HG02938 (cell line): ENCODE measurements at regions not wholly inside any gene's neighbourhood (a gene's known extent, or its start where the extent isn't known, plus 50 kb on each side); places are given as distances from the start of the nearest gene placed in this dataset.
A peak's percentile ranks its signal among the peaks of the same experiment; 100 is the strongest.
"Not testable (repeated sequence)": the region's sequence is repeated elsewhere in the genome, so short reads cannot be mapped to it uniquely, and the experiment has no call there.

ENCODE experiments used
- ATAC-seq: cut with Tn5 transposase; IDR thresholded peaks from one replicate; pipeline ENCODE4 v1.9.1; 2021; ENCODE audit warnings: mild to moderate bottlenecking, moderate library complexity; ENCODE audit not compliant: unreplicated experiment

GRCh38 chr3:161689584-161690298 lies 193.1 kb downstream of the OTOL1 start:
- no peak for ATAC-seq

- ATAC-seq = no peak
These were observed 193.7 kb downstream of the OTOL1 start for GRCh38 chr3:161690299-161690620.

DNA sequence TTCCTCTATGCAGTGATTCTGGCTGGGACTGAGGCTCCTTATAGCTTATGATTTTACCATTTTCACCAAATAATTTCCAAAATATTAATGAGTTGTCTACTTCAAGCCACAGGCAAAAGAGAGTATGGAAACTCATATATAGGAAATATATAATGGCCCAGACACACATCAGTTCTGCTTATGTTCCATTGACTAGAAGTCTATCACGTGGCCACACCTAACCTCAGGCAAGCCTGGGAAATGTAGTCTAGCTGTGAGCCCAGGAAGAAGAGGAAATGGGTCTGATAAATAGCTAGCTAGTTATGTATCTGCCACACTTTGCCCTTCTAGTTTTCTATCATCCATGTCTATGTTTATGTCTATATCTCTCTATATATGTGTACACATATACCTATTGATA lies 195.1 kb downstream of the OTOL1 start:
- no peak for ATAC-seq

- ATAC-seq = peak; percentile 87
These were observed 198.3 kb downstream of the OTOL1 start for GRCh38 chr3:161694682-161695564.

DNA sequence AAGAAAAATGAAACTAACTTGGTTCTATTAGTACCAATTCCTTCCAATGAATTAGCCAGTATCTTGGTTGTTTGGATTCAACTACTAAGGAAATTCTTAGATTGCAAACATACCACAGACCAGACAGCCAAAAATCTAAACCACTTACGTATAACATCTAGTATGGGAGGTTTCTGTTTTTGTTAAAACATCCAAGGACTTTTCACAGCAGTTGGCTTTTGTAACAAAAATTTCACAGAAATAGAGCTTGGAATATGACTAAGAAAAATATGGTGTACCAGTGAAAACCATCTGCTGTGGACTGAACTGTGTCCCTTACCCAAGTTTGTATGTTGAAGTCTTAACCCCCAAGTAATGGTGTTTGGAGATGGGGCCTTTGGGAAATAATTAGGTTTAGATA lies 199.2 kb downstream of the OTOL1 start:
- ATAC-seq = no peak

GRCh38 chr3:161700998-161701397 lies 204.4 kb downstream of the OTOL1 start:
- peak; percentile 97 for ATAC-seq

- not testable (repeated sequence) for ATAC-seq
These were observed 210.6 kb downstream of the OTOL1 start for GRCh38 chr3:161707253-161707652.

GRCh38 chr3:161713731-161714130 lies 217.1 kb downstream of the OTOL1 start:
- ATAC-seq = no peak

GRCh38 chr3:161731968-161732367 lies 235.4 kb downstream of the OTOL1 start:
- no peak for ATAC-seq

DNA sequence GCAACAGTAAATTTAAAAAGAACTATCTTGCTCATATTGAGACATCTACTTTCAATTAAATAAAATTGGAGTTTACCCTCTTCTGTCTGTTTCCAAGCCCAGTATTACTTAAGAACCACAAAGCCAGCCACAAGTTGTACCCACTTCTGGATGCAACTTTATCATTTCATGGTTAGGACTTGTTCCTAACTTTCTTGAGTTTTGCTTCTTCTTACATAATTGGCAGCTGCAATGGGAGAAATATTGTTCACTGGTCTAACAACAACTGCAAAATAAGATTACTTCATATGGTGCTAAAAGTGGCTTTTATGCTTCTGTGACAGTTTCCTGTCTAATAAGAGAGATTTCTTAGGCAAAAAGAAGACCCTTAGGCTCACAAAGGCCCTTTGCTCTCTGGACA lies 240.6 kb downstream of the OTOL1 start:
- no peak for ATAC-seq

GRCh38 chr3:161740421-161740820 lies 243.8 kb downstream of the OTOL1 start:
- ATAC-seq = no peak

DNA sequence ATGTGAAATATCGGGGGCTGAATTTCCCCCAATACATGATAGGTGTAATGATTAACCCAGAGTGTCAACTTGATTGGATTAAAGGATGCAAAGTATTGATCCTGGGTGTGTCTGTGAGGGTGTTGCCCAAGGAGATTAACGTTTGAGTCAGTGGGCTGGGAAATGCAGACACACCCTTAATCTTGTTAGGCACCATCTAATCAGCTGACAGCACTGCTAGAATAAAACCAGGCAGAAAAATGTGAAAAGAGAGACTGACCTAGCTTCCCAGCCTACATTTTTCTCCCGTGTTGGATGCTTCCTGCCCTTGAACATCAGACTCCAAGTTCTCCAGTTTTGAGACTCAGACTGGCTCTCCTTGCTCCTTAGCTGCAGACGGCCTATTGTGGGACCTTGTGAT lies 247.8 kb downstream of the OTOL1 start:
- ATAC-seq = no peak

DNA sequence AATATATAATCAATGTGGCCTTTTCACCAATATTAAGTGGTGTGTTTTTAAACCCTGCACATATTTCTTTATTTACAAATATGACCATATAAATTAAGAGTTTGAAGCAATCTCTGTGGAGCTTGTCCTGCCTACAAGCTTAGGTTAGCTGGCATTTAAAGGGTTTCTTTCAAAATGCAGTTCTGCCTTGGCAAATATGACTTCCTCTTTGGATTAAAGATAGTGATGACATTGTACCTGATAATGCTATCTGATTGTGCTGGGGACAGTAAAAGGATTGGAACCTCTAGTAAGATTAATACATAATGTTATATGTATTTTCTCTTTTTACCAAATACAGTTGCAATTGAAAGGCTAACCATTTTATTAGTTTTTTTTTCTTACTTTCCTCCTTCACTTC lies 249.1 kb downstream of the OTOL1 start:
- ATAC-seq = no peak

GRCh38 chr3:161748049-161748448 lies 251.4 kb downstream of the OTOL1 start:
- ATAC-seq = no peak

- no peak for ATAC-seq
These were observed 257.9 kb downstream of the OTOL1 start for GRCh38 chr3:161754420-161755053.

- ATAC-seq = no peak
These were observed 262.8 kb downstream of the OTOL1 start for GRCh38 chr3:161759444-161759843.

GRCh38 chr3:161766331-161766730 lies 269.7 kb downstream of the OTOL1 start:
- ATAC-seq = no peak

GRCh38 chr3:161770484-161771386 lies 274.1 kb downstream of the OTOL1 start:
- peak; percentile 83 for ATAC-seq

- ATAC-seq = no peak
These were observed 284.8 kb downstream of the OTOL1 start for GRCh38 chr3:161781381-161781780.

DNA sequence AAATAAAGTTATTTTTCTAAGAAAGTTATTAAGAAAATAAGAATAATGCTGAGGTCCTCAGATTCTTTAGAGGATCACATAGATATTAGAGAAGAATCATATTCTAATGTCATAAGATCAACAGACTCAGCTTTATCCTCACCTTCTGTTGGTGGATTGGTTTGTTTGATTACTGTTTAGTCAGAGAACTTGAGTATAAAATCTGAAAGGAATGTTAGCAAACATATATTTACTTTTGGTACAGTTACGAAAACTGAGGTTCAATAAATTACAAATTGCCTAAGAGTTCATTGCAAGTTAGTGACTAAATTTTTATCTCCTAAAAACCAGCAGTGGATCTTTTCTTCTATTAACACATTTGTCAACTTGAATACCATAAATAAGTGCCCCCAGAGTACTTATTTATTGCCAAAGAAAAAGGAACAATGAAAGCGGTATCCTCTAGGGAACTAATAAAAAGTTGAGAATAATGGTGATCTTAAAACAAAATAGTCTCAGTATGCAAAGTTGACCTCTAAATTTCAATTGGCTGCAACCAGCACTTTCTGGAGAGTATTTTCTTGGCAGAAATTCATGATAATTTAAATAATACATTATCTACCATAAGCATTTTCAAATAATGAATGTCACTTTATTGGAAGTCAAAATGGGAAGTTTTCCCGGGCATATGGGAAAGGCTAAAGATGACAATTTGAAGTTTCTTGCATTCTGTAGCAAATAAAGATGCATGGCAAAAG lies 296.8 kb downstream of the OTOL1 start:
- ATAC-seq = no peak
